ENCODE measurements at regions not wholly inside any gene's neighbourhood (a gene's known extent, or its start where the extent isn't known, plus 50 kb on each side); places are given as distances from the start of the nearest gene placed in this dataset.

DNA sequence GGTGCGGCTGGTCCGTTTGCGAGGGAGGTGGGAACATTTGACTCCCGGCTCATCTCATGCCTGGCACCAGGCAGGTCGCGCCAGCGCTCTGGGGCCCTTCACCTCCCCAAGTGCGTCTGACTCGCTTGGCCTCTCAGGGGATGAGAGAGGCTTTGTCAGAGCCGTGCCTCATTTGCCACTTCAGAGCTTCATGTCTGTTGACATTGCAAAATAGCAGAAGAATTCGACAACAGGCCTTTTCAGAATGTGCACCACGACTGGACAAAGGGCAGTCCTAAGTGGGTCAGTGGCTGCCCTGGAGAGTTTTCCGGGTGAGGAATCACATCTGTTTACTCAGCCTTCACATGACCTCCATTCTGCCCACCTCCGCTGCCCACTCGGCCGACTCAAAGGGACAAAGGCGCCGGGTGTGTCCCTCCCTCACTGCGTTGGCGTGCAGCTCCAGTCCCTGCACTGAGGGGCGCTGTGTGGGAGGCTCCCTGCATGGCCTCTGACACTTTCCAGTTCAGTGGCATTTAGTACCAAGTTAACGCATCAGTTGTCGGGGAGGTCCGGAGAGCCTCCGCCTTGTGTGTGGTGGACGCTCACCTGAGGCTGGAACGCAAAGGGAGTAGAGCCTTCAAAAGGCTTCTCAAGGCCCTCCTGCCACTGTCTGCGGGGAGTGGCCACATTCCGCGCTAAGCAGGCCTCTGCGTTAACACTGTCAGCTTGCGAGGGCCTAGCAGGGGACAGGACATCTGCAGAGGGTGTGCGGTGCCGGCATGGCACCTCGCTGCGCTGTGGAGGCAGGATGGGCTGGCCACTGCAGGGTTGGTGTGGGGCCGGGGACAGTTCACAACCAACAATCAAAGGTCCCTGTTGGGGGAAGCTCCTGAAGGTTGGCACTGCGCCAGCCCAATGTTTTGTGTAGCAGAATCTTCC is 171.5 kb downstream of the NXNL2 start:
- Histone ChIP-seq H3K4me2 (ENCODE audit: low read depth, low read length) (peak overlapping the region; percentile 86), H3K4me3 (replicated peaks in 1 of 3; ENCODE audit: insufficient read depth in 1 of 3, low read depth in 2 of 3, low read length in 3 of 3) (peak overlapping the region; percentile 22 to 63 (median 45); a peak in 5 of 6 replicates), H3K79me2 (ENCODE audit: insufficient read depth, low read length) (no peaks in the 10 kb centered on the region), H3K9ac (ENCODE audit: insufficient read depth, low read depth, low read length) (peak overlapping the region; percentile 71), H3K36me3 (replicated peaks in 1 of 2; ENCODE audit: control insufficient read depth in 1 of 2, insufficient read depth in 2 of 2, low read length in 2 of 2) (no peaks in the 10 kb centered on the region), H3K4me1 (ENCODE audit: insufficient read depth, low read length) (peaks cover 51% of the 10 kb centered on the region), H4K20me1 (ENCODE audit: insufficient read depth, low read length) (no peaks in the 10 kb centered on the region), H3K27ac (ENCODE audit: extremely low read length, insufficient read depth, low read length) (peak overlapping the region; percentile 88), H3K27me3 (ENCODE audit: control insufficient read depth in 1 of 2, insufficient read depth in 2 of 2, low read length in 2 of 2) (no peaks in the 10 kb centered on the region), H2AFZ (ENCODE audit: low read length) (no peak overlapping the region), H3K9me3 (ENCODE audit: low read length) (no peaks in the 10 kb centered on the region)
- TSS peak; percentile 50 for BruUV-seq (replicated peaks)
- in situ Hi-C loops (cut with HindIII; ENCODE audit: extremely low pct_ligation_motif_present, low pct_unique_long_range_greater_than_20kb) (no loop called here), intact Hi-C loops (cut with micrococcal nuclease; ENCODE audit: unreplicated experiment) (no loop called here)
- ATAC-seq (peak; percentile 96), FAIRE-seq (peak; percentile 95), DNase-seq (ENCODE audit: low spot score) (peak; percentile 99)
- CTCF ChIA-PET (ENCODE audit: low intra/inter-chr PET ratio, low total read pairs), result no interaction called here
- WGBS (ENCODE audit: low lambda C conversion rate), result 11% methylated on average over 10 of the region's 38 CpGs
- POLR2A ChIA-PET, result interaction anchor here (0.6 to 1.5 kb wide), 3 partner anchors 18 to 25 kb away, joined by 4 to 7 read pairs (median 7); no protein-coding TSS in a partner anchor
- no peak for TF ChIP-seq KAT7 (CRISPR knock-in tag; IDR thresholded peaks at IDR 0.05; ENCODE audit: borderline replicate concordance)
- TF ChIP-seq PLRG1 (conservative IDR thresholded peaks at IDR 0.05), result no peak
- TF ChIP-seq, protein P1, sequence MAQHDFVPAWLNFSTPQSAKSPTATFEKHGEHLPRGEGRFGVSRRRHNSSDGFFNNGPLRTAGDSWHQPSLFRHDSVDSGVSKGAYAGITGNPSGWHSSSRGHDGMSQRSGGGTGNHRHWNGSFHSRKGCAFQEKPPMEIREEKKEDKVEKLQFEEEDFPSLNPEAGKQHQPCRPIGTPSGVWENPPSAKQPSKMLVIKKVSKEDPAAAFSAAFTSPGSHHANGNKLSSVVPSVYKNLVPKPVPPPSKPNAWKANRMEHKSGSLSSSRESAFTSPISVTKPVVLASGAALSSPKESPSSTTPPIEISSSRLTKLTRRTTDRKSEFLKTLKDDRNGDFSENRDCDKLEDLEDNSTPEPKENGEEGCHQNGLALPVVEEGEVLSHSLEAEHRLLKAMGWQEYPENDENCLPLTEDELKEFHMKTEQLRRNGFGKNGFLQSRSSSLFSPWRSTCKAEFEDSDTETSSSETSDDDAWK (CRISPR knock-in tag; IDR thresholded peaks at IDR 0.05), result no peak
- TF ChIP-seq, protein P2, sequence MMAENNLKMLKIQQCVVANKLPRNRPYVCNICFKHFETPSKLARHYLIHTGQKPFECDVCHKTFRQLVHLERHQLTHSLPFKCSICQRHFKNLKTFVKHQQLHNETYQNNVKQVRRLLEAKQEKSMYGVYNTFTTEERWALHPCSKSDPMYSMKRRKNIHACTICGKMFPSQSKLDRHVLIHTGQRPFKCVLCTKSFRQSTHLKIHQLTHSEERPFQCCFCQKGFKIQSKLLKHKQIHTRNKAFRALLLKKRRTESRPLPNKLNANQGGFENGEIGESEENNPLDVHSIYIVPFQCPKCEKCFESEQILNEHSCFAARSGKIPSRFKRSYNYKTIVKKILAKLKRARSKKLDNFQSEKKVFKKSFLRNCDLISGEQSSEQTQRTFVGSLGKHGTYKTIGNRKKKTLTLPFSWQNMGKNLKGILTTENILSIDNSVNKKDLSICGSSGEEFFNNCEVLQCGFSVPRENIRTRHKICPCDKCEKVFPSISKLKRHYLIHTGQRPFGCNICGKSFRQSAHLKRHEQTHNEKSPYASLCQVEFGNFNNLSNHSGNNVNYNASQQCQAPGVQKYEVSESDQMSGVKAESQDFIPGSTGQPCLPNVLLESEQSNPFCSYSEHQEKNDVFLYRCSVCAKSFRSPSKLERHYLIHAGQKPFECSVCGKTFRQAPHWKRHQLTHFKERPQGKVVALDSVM (CRISPR knock-in tag; IDR thresholded peaks at IDR 0.05), result peak; percentile 91
- TF ChIP-seq, protein P3, sequence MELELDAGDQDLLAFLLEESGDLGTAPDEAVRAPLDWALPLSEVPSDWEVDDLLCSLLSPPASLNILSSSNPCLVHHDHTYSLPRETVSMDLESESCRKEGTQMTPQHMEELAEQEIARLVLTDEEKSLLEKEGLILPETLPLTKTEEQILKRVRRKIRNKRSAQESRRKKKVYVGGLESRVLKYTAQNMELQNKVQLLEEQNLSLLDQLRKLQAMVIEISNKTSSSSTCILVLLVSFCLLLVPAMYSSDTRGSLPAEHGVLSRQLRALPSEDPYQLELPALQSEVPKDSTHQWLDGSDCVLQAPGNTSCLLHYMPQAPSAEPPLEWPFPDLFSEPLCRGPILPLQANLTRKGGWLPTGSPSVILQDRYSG (CRISPR knock-in tag; IDR thresholded peaks at IDR 0.05), result no peak
- TF ChIP-seq ZNF629 (CRISPR knock-in tag; conservative IDR thresholded peaks at IDR 0.05), result peak; percentile 58
- TF ChIP-seq SATB2 (CRISPR knock-in tag; IDR thresholded peaks at IDR 0.05), result 0 out of 2 replicates have a peak, but pooled peaks have one; percentile 10
- no peak for TF ChIP-seq ZFP36 (IDR thresholded peaks at IDR 0.05; ENCODE audit: borderline replicate concordance, low read depth, low read length, partially characterized antibody)
- peak; percentile 94 for TF ChIP-seq ISL2 (CRISPR knock-in tag; IDR thresholded peaks at IDR 0.05)
- peak; percentile 92 for TF ChIP-seq RXRB (CRISPR knock-in tag; IDR thresholded peaks at IDR 0.05; ENCODE audit: borderline replicate concordance)
- peak; percentile 95 for TF ChIP-seq FOXP4 (CRISPR knock-in tag; IDR thresholded peaks at IDR 0.05)
- TF ChIP-seq RAD21 (CRISPR knock-in tag; IDR thresholded peaks at IDR 0.05), result peak; percentile 31; the same call in 1 of the 2 replicates
- peak; percentile 85 for TF ChIP-seq PPARG (CRISPR knock-in tag; conservative IDR thresholded peaks at IDR 0.05)
- no peak for TF ChIP-seq SMARCC2 (IDR thresholded peaks at IDR 0.05)
- peak; percentile 88 for TF ChIP-seq ZNF543 (CRISPR knock-in tag; IDR thresholded peaks at IDR 0.05)
- TF ChIP-seq NONO (IDR thresholded peaks at IDR 0.05), result no peak
- peak; percentile 61; the same call in 1 of the 2 replicates for TF ChIP-seq NONO (CRISPR knock-in tag; conservative IDR thresholded peaks at IDR 0.05)
- no peak for TF ChIP-seq MXD3 (CRISPR knock-in tag; IDR thresholded peaks at IDR 0.05)
